Peyer's patch (tissue), 4 donors: ENCODE measurements at regions not wholly inside any gene's neighbourhood (a gene's known extent, or its start where the extent isn't known, plus 50 kb on each side); places are given as distances from the start of the nearest gene placed in this dataset.

ENCODE experiments used
- DNase-seq, 3 donors: peaks; one replicate each; pipeline ENCODE4 v3.0.0-alpha.2; 2017 to 2019
- H3K27ac ChIP-seq, 4 donors: fragments of 200-600 bp; sonication (generic); one replicate each; pipeline ENCODE4 v1.5.1; 2016 to 2019
- H3K27me3 ChIP-seq, 2 donors: fragments of 200-600 bp; sonication (generic); one replicate each; pipeline ENCODE4 v1.5.1; 2019
- H3K36me3 ChIP-seq, 3 donors: fragments of 200-600 bp; sonication (generic); one replicate each; pipeline ENCODE4 v1.5.1; 2016 to 2019
- H3K4me1 ChIP-seq, 4 donors: fragments of 200-600 bp; sonication (generic); one replicate each; pipeline ENCODE4 v1.5.1; 2016 to 2019
- H3K4me3 ChIP-seq, 4 donors: fragments of 200-600 bp; sonication (generic); 1 replicate in 3 of 4; 2 replicates in 1 of 4; pipeline ENCODE4 v1.5.1; 2016 to 2019; ENCODE audit warnings: mild to moderate bottlenecking in 1 of 4
- H3K9me3 ChIP-seq, 4 donors: fragments of 200-600 bp; sonication (generic); one replicate each; pipeline ENCODE4 v1.5.1; 2016 to 2019; ENCODE audit warnings: mild to moderate bottlenecking in 1 of 4
- POLR2A ChIP-seq, 2 donors: fragments of 450-650 bp; IDR thresholded peaks; one replicate each; pipeline ENCODE4 v1.5.1; 2017; ENCODE audit warnings: antibody characterized with exemption in 2 of 2, mild to moderate bottlenecking in 2 of 2, moderate library complexity in 2 of 2
- TF ChIP-seq, protein P1 (sequence below), 6 experiments: fragments of 450-650 bp in 4 of 6; fragments of 200-600 bp in 2 of 6; sonication (generic) in 1 of 6; IDR thresholded peaks; one replicate each; pipeline ENCODE4 v1.5.1; 2017 to 2019; ENCODE audit warnings: antibody characterized with exemption in 6 of 6, mild to moderate bottlenecking in 3 of 6, moderate library complexity in 1 of 6

- TF ChIP-seq, protein P1, sequence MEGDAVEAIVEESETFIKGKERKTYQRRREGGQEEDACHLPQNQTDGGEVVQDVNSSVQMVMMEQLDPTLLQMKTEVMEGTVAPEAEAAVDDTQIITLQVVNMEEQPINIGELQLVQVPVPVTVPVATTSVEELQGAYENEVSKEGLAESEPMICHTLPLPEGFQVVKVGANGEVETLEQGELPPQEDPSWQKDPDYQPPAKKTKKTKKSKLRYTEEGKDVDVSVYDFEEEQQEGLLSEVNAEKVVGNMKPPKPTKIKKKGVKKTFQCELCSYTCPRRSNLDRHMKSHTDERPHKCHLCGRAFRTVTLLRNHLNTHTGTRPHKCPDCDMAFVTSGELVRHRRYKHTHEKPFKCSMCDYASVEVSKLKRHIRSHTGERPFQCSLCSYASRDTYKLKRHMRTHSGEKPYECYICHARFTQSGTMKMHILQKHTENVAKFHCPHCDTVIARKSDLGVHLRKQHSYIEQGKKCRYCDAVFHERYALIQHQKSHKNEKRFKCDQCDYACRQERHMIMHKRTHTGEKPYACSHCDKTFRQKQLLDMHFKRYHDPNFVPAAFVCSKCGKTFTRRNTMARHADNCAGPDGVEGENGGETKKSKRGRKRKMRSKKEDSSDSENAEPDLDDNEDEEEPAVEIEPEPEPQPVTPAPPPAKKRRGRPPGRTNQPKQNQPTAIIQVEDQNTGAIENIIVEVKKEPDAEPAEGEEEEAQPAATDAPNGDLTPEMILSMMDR (IDR thresholded peaks at IDR 0.05): no peak
- no peak for TF ChIP-seq POLR2A (IDR thresholded peaks at IDR 0.05)
- no peak for DNase-seq
- Histone ChIP-seq H3K27me3 (no peaks in the 10 kb centered on the region), H3K9me3 (no peaks in the 10 kb centered on the region), H3K4me1 (no peaks in the 10 kb centered on the region), H3K4me3 (no peak overlapping the region), H3K27ac (no peak overlapping the region), H3K36me3 (no peaks in the 10 kb centered on the region)
Observed at GRCh38 chr20:60091305-60091704, 133.1 kb downstream of the CDH26 start.

GRCh38 chr20:60091861-60092260, 133.6 kb downstream of the CDH26 start:
- Histone ChIP-seq H3K36me3 (no peaks in the 10 kb centered on the region), H3K27ac (no peak overlapping the region), H3K27me3 (no peaks in the 10 kb centered on the region), H3K9me3 (no peaks in the 10 kb centered on the region), H3K4me3 (no peak overlapping the region), H3K4me1 (no peaks in the 10 kb centered on the region)
- no peak for DNase-seq
- TF ChIP-seq, protein P1 (IDR thresholded peaks at IDR 0.05): no peak
- TF ChIP-seq POLR2A (IDR thresholded peaks at IDR 0.05): no peak

- TF ChIP-seq, protein P1 (IDR thresholded peaks at IDR 0.05): no peak
- TF ChIP-seq POLR2A (IDR thresholded peaks at IDR 0.05): no peak
- Histone ChIP-seq H3K36me3 (no peaks in the 10 kb centered on the region), H3K4me1 (no peaks in the 10 kb centered on the region)
Observed at GRCh38 chr20:60092729-60093128, 134.5 kb downstream of the CDH26 start.

GRCh38 chr20:60095456-60095855, 137.2 kb downstream of the CDH26 start:
- Histone ChIP-seq H3K9me3 (no peaks in the 10 kb centered on the region), H3K27ac (no peak overlapping the region), H3K4me1 (no peaks in the 10 kb centered on the region), H3K36me3 (no peaks in the 10 kb centered on the region), H3K27me3 (no peaks in the 10 kb centered on the region), H3K4me3 (no peak overlapping the region)
- DNase-seq: no peak
- TF ChIP-seq POLR2A (IDR thresholded peaks at IDR 0.05): no peak
- TF ChIP-seq, protein P1 (IDR thresholded peaks at IDR 0.05): no peak

More at GRCh38 chr20:60092729-60093128, 134.5 kb downstream of the CDH26 start:
- no peak for DNase-seq
- Histone ChIP-seq H3K9me3 (no peaks in the 10 kb centered on the region), H3K4me3 (no peak overlapping the region), H3K27me3 (no peaks in the 10 kb centered on the region), H3K27ac (no peak overlapping the region)

DNA sequence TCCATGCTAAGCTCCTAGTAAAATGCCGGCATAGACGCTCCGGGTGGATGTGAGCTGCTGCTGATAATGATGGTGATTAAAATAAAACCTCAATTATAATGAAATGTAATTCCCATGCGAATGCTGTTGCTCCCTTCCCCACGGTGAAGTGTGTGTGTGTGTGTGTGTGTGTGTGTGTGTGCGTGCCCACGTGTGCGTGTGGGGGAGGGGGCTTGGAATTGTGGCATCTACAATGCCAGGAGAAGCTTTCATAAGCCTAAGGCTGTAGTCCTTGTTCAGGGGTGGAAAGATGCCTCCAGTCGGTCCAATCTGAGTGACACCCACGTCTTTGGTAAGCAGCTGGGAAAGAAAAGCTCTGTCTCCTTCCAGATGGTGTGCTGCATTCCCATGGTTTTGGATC, 137.9 kb downstream of the CDH26 start:
- no peaks in the 10 kb centered on the region for H3K36me3 ChIP-seq
- no peaks in the 10 kb centered on the region for H3K4me1 ChIP-seq
- H3K27me3 ChIP-seq: no peaks in the 10 kb centered on the region
- no peak for DNase-seq
- H3K27ac ChIP-seq: no peak overlapping the region
- H3K4me3 ChIP-seq: no peak overlapping the region
- TF ChIP-seq, protein P1 (IDR thresholded peaks at IDR 0.05): no peak
- TF ChIP-seq POLR2A (IDR thresholded peaks at IDR 0.05): no peak
- H3K9me3 ChIP-seq: no peaks in the 10 kb centered on the region

- Histone ChIP-seq H3K9me3 (no peaks in the 10 kb centered on the region), H3K4me1 (no peaks in the 10 kb centered on the region), H3K4me3 (no peak overlapping the region), H3K27me3 (no peaks in the 10 kb centered on the region), H3K36me3 (no peaks in the 10 kb centered on the region), H3K27ac (no peak overlapping the region)
- TF ChIP-seq, protein P1 (IDR thresholded peaks at IDR 0.05): no peak
- TF ChIP-seq POLR2A (IDR thresholded peaks at IDR 0.05): no peak
- no peak for DNase-seq
Observed at GRCh38 chr20:60097285-60097684, 139.1 kb downstream of the CDH26 start.
